GM03348 (cell line): ENCODE measurements at regions not wholly inside any gene's neighbourhood (a gene's known extent, or its start where the extent isn't known, plus 50 kb on each side); places are given as distances from the start of the nearest gene placed in this dataset.
A peak's percentile ranks its signal among the peaks of the same experiment; 100 is the strongest.

Experiments used
- DNase-seq: peaks from one replicate; pipeline ENCODE4 v3.0.0; 2012; ENCODE audit warnings: low spot score

- no peak for DNase-seq
Observed at GRCh38 chr5:10849278-10849677, 88.2 kb upstream of the DAP start.

GRCh38 chr5:10844016-10844415 is 83.0 kb upstream of the DAP start:
- DNase-seq, result no peak

GRCh38 chr5:10842823-10843222 is 81.8 kb upstream of the DAP start:
- no peak for DNase-seq

GRCh38 chr5:10839916-10840599 is 79.0 kb upstream of the DAP start:
- no peak for DNase-seq

GRCh38 chr5:10839118-10839517 is 78.1 kb upstream of the DAP start:
- no peak for DNase-seq

- DNase-seq, result no peak
Observed at GRCh38 chr5:10838038-10838437, 77.0 kb upstream of the DAP start.

GRCh38 chr5:10836986-10837385 is 76.0 kb upstream of the DAP start:
- DNase-seq, result no peak

- DNase-seq, result no peak
Observed at GRCh38 chr5:10834695-10835094, 73.7 kb upstream of the DAP start.

GRCh38 chr5:10832987-10833386 is 72.0 kb upstream of the DAP start:
- no peak for DNase-seq

GRCh38 chr5:10832421-10832820 is 71.4 kb upstream of the DAP start:
- no peak for DNase-seq

GRCh38 chr5:10831419-10831818 is 70.4 kb upstream of the DAP start:
- peak; percentile 77 for DNase-seq

- peak; percentile 22 for DNase-seq
Observed at GRCh38 chr5:10828241-10828640, 67.2 kb upstream of the DAP start.

- no peak for DNase-seq
Observed at GRCh38 chr5:10827571-10827970, 66.5 kb upstream of the DAP start.

- no peak for DNase-seq
Observed at GRCh38 chr5:10826971-10827370, 65.9 kb upstream of the DAP start.

GRCh38 chr5:10825897-10826644 is 65.0 kb upstream of the DAP start:
- no peak for DNase-seq

- DNase-seq, result no peak
Observed at GRCh38 chr5:10812218-10812617, 51.2 kb upstream of the DAP start.
